H1 (cell line): ENCODE measurements at regions not wholly inside any gene's neighbourhood (a gene's known extent, or its start where the extent isn't known, plus 50 kb on each side); places are given as distances from the start of the nearest gene placed in this dataset.

Experiments used
- CTCF ChIA-PET: fragments of 300-600 bp; sonication (Branson Sonifier 250); formaldehyde crosslinking; loops from one replicate; lab custom pipeline; 2021; ENCODE audit not compliant: partially characterized antibody; lab: Charles Lee
- POLR2A ChIA-PET: fragments of 300-600 bp; sonication (Branson Sonifier 250); formaldehyde crosslinking; loops from one replicate; lab custom pipeline; 2021; ENCODE audit warnings: inconsistent platforms; ENCODE audit not compliant: partially characterized antibody; lab: Charles Lee
- DNase-seq, 2 experiments: peaks; one replicate each; pipeline versions ENCODE4 v3.0.0 to v3.0.0-alpha.2; 2010 to 2022; ENCODE audit warnings: low spot score in 2 of 2, low read depth in 1 of 2, mixed read lengths in 1 of 2
- FAIRE-seq: peaks from 2 replicates; lab custom pipeline; 2011; peaks lifted over from hg19 to GRCh38; lab: Jason Lieb, UNC
- H2AFZ ChIP-seq: 2 replicates; pipeline ENCODE4 v1.8.1; 2012; ENCODE audit warnings: low read length, inconsistent platforms
- H2AK5ac ChIP-seq: 2 replicates; pipeline ENCODE4 v1.6.1; 2013; ENCODE audit warnings: low read depth, low read length
- H2BK120ac ChIP-seq: replicated peaks from 2 replicates; pipeline ENCODE3; 2013; ENCODE audit warnings: low read depth, low read length, inconsistent platforms
- H2BK12ac ChIP-seq: 2 replicates; pipeline ENCODE4 v1.6.1; 2013; ENCODE audit warnings: low read depth, low read length
- H2BK15ac ChIP-seq: 2 replicates; pipeline ENCODE4 v1.6.1; 2013; ENCODE audit warnings: low read length
- H2BK20ac ChIP-seq: 2 replicates; pipeline ENCODE4 v1.6.1; 2013; ENCODE audit warnings: low read length
- H2BK5ac ChIP-seq: 2 replicates; pipeline ENCODE4 v1.6.1; 2013; ENCODE audit warnings: low read depth, low read length
- H3K14ac ChIP-seq: 2 replicates; pipeline ENCODE4 v1.6.1; 2013; ENCODE audit warnings: inconsistent platforms; ENCODE audit not compliant: insufficient read length
- H3K18ac ChIP-seq: 2 replicates; pipeline ENCODE4 v1.6.1; 2013; ENCODE audit warnings: low read length; ENCODE audit errors: extremely low read depth
- H3K23ac ChIP-seq: 2 replicates; pipeline ENCODE4 v1.6.1; 2013; ENCODE audit warnings: inconsistent platforms; ENCODE audit not compliant: insufficient read length
- H3K23me2 ChIP-seq: 2 replicates; pipeline ENCODE4 v1.6.1; 2013; ENCODE audit warnings: low read depth, low read length
- H3K27ac ChIP-seq: 2 replicates; pipeline ENCODE4 v1.6.1; 2011; ENCODE audit warnings: low read depth, low read length, inconsistent platforms
- H3K27me3 ChIP-seq, 4 experiments: replicated peaks in 1 of 4; 1 replicate in 1 of 4; 2 replicates in 3 of 4; pipeline versions ENCODE4 v1.6.1 to v1.8.1; 2011 to 2013; ENCODE audit warnings: low read length in 3 of 4, mild to moderate bottlenecking in 3 of 4, inconsistent platforms in 2 of 4, mixed read lengths in 2 of 4, moderate library complexity in 1 of 4; ENCODE audit not compliant: control insufficient read depth in 3 of 4, insufficient read depth in 3 of 4; ENCODE audit errors: extremely low read depth in 1 of 4
- H3K36me3 ChIP-seq, 4 experiments: 2 replicates each; pipeline versions ENCODE4 v1.6.1 to v1.8.1; 2011 to 2013; ENCODE audit warnings: mild to moderate bottlenecking in 4 of 4, low read length in 3 of 4, moderate library complexity in 2 of 4, control low read depth in 1 of 4, inconsistent platforms in 1 of 4; ENCODE audit not compliant: insufficient read depth in 4 of 4, control insufficient read depth in 2 of 4
- H3K4ac ChIP-seq: replicated peaks from 2 replicates; pipeline ENCODE3; 2013; ENCODE audit warnings: low read length, low read depth, mixed read lengths, inconsistent platforms; ENCODE audit not compliant: insufficient read length
- H3K4me1 ChIP-seq, 4 experiments: replicated peaks in 1 of 4; 1 replicate in 1 of 4; 2 replicates in 3 of 4; pipeline versions ENCODE4 v1.6.1 to v1.8.1; 2011 to 2013; ENCODE audit warnings: low read length in 3 of 4, inconsistent platforms in 2 of 4, mixed read lengths in 1 of 4; ENCODE audit not compliant: insufficient read depth in 4 of 4, control insufficient read depth in 3 of 4
- H3K4me2 ChIP-seq, 2 experiments: 2 replicates each; pipeline versions ENCODE4 v1.6.1 to v1.8.1; 2011 to 2013; ENCODE audit warnings: low read depth in 2 of 2, low read length in 2 of 2, control low read depth in 1 of 2, inconsistent platforms in 1 of 2, mild to moderate bottlenecking in 1 of 2; ENCODE audit not compliant: insufficient read depth in 1 of 2
- H3K4me3 ChIP-seq, 4 experiments: fragments of 200-600, 300-600 bp in 1 of 4; sonication (generic), shearing (Covaris generic), sonication (Bioruptor Twin) in 1 of 4; 2 replicates each; pipeline versions ENCODE4 v1.5.1 to v1.8.1; 2011 to 2016; ENCODE audit warnings: low read length in 4 of 4, low read depth in 3 of 4, control low read depth in 2 of 4, inconsistent platforms in 2 of 4, mild to moderate bottlenecking in 2 of 4, mixed read lengths in 1 of 4, moderate library complexity in 1 of 4; ENCODE audit not compliant: insufficient read depth in 2 of 4; ENCODE audit errors: extremely low read depth in 1 of 4
- H3K56ac ChIP-seq: replicated peaks from 2 replicates; pipeline ENCODE3; 2013; ENCODE audit warnings: low read depth, mild to moderate bottlenecking, mixed read lengths, low read length, inconsistent platforms; ENCODE audit not compliant: insufficient read length
- H3K79me1 ChIP-seq: 2 replicates; pipeline ENCODE4 v1.6.1; 2013; ENCODE audit warnings: low read depth, low read length, control low read depth
- H3K79me2 ChIP-seq, 2 experiments: 2 replicates each; pipeline versions ENCODE4 v1.6.1 to v1.8.1; 2012 to 2013; ENCODE audit warnings: low read length in 2 of 2, mild to moderate bottlenecking in 2 of 2, inconsistent platforms in 1 of 2; ENCODE audit not compliant: insufficient read depth in 2 of 2, control insufficient read depth in 1 of 2
- H3K9ac ChIP-seq, 4 experiments: replicated peaks in 1 of 4; 1 replicate in 1 of 4; 2 replicates in 3 of 4; pipeline versions ENCODE4 v1.6.1 to v1.8.1; 2011 to 2013; ENCODE audit warnings: low read depth in 3 of 4, low read length in 3 of 4, control low read depth in 2 of 4, mild to moderate bottlenecking in 2 of 4, moderate library complexity in 2 of 4, inconsistent platforms in 1 of 4; ENCODE audit errors: extremely low read depth in 1 of 4
- H3K9me3 ChIP-seq, 2 experiments: 2 replicates each; pipeline versions ENCODE4 v1.6.1 to v1.8.1; 2012 to 2013; ENCODE audit warnings: mild to moderate bottlenecking in 2 of 2, moderate library complexity in 2 of 2, control low read depth in 1 of 2, inconsistent platforms in 1 of 2, low read depth in 1 of 2, low read length in 1 of 2, mixed read lengths in 1 of 2; ENCODE audit not compliant: insufficient read depth in 2 of 2
- H4K20me1 ChIP-seq, 2 experiments: replicated peaks in 1 of 2; 2 replicates each; pipeline versions ENCODE3 to v1.8.1; 2011 to 2013; ENCODE audit warnings: inconsistent platforms in 2 of 2, low read length in 2 of 2, mild to moderate bottlenecking in 1 of 2; ENCODE audit not compliant: insufficient read depth in 2 of 2, control insufficient read depth in 1 of 2
- H4K5ac ChIP-seq: 2 replicates; pipeline ENCODE4 v1.6.1; 2013; ENCODE audit warnings: low read length, low read depth, mixed read lengths, inconsistent platforms; ENCODE audit not compliant: insufficient read length
- H4K8ac ChIP-seq: 2 replicates; pipeline ENCODE4 v1.8.0; 2013; ENCODE audit warnings: mild to moderate bottlenecking, moderate library complexity, low read length, inconsistent platforms; ENCODE audit not compliant: insufficient read depth; ENCODE audit errors: extremely low read depth
- H4K91ac ChIP-seq: replicated peaks from 2 replicates; pipeline ENCODE3; 2013; ENCODE audit warnings: low read length, mixed read lengths, inconsistent platforms; ENCODE audit not compliant: insufficient read length
- ASH2L ChIP-seq: fragments of 200-600, 300-600 bp; sonication (generic); IDR thresholded peaks from one replicate; pipeline ENCODE4 v1.7.1; 2017; ENCODE audit warnings: low read length
- BACH1 ChIP-seq: IDR thresholded peaks from 2 replicates; pipeline ENCODE4 v1.6.1; 2012; ENCODE audit warnings: low read length, improper control_type of control experiment
- CBX8 ChIP-seq: fragments of 300-800, 300-1000 bp; sonication (generic); IDR thresholded peaks from 2 replicates; pipeline ENCODE4 v1.7.1; 2016; ENCODE audit warnings: low read depth, low read length, borderline replicate concordance
- CEBPB ChIP-seq: IDR thresholded peaks from 2 replicates; pipeline ENCODE4 v1.6.1; 2012; ENCODE audit warnings: low read depth, low read length
- CHD1 ChIP-seq: IDR thresholded peaks from 2 replicates; pipeline ENCODE4 v1.6.1; 2012; ENCODE audit warnings: low read depth, low read length, improper control_type of control experiment
- FOSL1 ChIP-seq: IDR thresholded peaks from 2 replicates; pipeline ENCODE4 v1.6.1; 2011; ENCODE audit warnings: mild to moderate bottlenecking, low read depth, low read length, moderate library complexity; ENCODE audit not compliant: insufficient read depth
- GABPA ChIP-seq: IDR thresholded peaks from 2 replicates; pipeline ENCODE4 v1.6.1; 2011; ENCODE audit warnings: mild to moderate bottlenecking, low read length, moderate library complexity, borderline replicate concordance; ENCODE audit not compliant: insufficient read depth
- JUND ChIP-seq: IDR thresholded peaks from 2 replicates; pipeline ENCODE4 v1.6.1; 2011; ENCODE audit warnings: mild to moderate bottlenecking, improper control_type of control experiment, low read length
- KDM4A ChIP-seq: IDR thresholded peaks from one replicate; pipeline ENCODE4 v1.7.1; 2012; ENCODE audit warnings: low read depth, mild to moderate bottlenecking, moderate library complexity, low read length, inconsistent platforms; ENCODE audit not compliant: severe bottlenecking
- MAX ChIP-seq: IDR thresholded peaks from 2 replicates; pipeline ENCODE4 v1.6.1; 2012; ENCODE audit warnings: inconsistent platforms
- POLR2A ChIP-seq, 2 experiments: IDR thresholded peaks; 1 replicate in 1 of 2; 2 replicates in 1 of 2; pipeline ENCODE4 v1.6.1; 2011; ENCODE audit warnings: low read depth in 2 of 2, low read length in 2 of 2, mild to moderate bottlenecking in 2 of 2; ENCODE audit errors: control extremely low read depth in 1 of 2
- SP1 ChIP-seq: IDR thresholded peaks from 2 replicates; pipeline ENCODE4 v1.6.1; 2011; ENCODE audit warnings: low read depth, low read length
- SRF ChIP-seq: IDR thresholded peaks from 2 replicates; pipeline ENCODE4 v1.6.1; 2011; ENCODE audit warnings: mild to moderate bottlenecking, low read depth, low read length, moderate library complexity
- TAF1 ChIP-seq: IDR thresholded peaks from 2 replicates; pipeline ENCODE4 v1.6.1; 2011; ENCODE audit warnings: mild to moderate bottlenecking, low read depth, low read length
- TCF12 ChIP-seq: IDR thresholded peaks from 2 replicates; pipeline ENCODE4 v1.6.1; 2011; ENCODE audit warnings: low read depth, mild to moderate bottlenecking, low read length
- WGBS, 2 experiments: shearing (Covaris generic) in 1 of 2; methylation state at CpG; one replicate each; pipeline versions ENCODE4 v1.1.6 to v1.1.7; 2013 to 2015; ENCODE audit warnings: low lambda C conversion rate in 2 of 2, mixed read lengths in 2 of 2, inconsistent platforms in 1 of 2, low coverage in 1 of 2, missing lambda C conversion rate in 1 of 2; ENCODE audit not compliant: insufficient replicate concordance in 2 of 2, insufficient coverage in 1 of 2, insufficient read length in 1 of 2; ENCODE audit errors: extremely low coverage in 1 of 2, missing lambda C conversion rate in 1 of 2; 5-methylcytosine and 5-hydroxymethylcytosine counted together

GRCh38 chr12:93984005-93984404, 164.4 kb upstream of the PLXNC1 start:
- FAIRE-seq: no peak
- H3K36me3 ChIP-seq: no peaks in the 10 kb centered on the region
- H2BK120ac ChIP-seq: no peak overlapping the region
- H3K9ac ChIP-seq: no peak overlapping the region
- peaks cover 0 to 5% (median 3%) of the 10 kb centered on the region in 4 experiments; a peak in 3 of 7 replicates for H3K4me1 ChIP-seq
- H2BK5ac ChIP-seq: no peak overlapping the region
- no peak overlapping the region for H2AK5ac ChIP-seq
- ChIA-PET POLR2A (no interaction called here), CTCF (interaction anchor here (1.3 to 7.8 kb wide), 4 partner anchors 7 to 117 kb away, joined by 5 to 56 read pairs (median 12); no protein-coding TSS in a partner anchor)
- no peak overlapping the region for H2BK15ac ChIP-seq
- no peaks in the 10 kb centered on the region for H4K20me1 ChIP-seq
- H4K8ac ChIP-seq: no peak overlapping the region
- H3K4ac ChIP-seq: no peak overlapping the region
- H3K79me1 ChIP-seq: no peaks in the 10 kb centered on the region
- H3K4me3 ChIP-seq: no peak overlapping the region
- TF ChIP-seq TCF12 (no peak), BACH1 (no peak), MAX (no peak), TAF1 (no peak), ASH2L (no peak), POLR2A (IDR thresholded peaks at IDR 0.05; ENCODE audit: control extremely low read depth in 1 of 2, low read depth in 2 of 2, low read length in 2 of 2) (no peak), JUND (no peak), GABPA (no peak), CHD1 (no peak), CEBPB (no peak), KDM4A (no peak), FOSL1 (no peak), SP1 (no peak), SRF (no peak), CBX8 (no peak)
- TF ChIP-seq, all 59 proteins: peak for 0
- no peak for DNase-seq
- Histone ChIP-seq H3K14ac (no peak overlapping the region), H3K23me2 (no peaks in the 10 kb centered on the region), H3K9me3 (no peaks in the 10 kb centered on the region), H3K18ac (no peak overlapping the region), H3K56ac (no peak overlapping the region), H2AFZ (no peak overlapping the region), H2BK12ac (no peak overlapping the region), H3K23ac (no peak overlapping the region), H3K27me3 (no peaks in the 10 kb centered on the region), H3K27ac (no peak overlapping the region), H4K91ac (no peak overlapping the region), H3K79me2 (no peaks in the 10 kb centered on the region), H2BK20ac (no peak overlapping the region), H4K5ac (no peak overlapping the region), H3K4me2 (no peak overlapping the region)
- WGBS, 2 experiments: 79% methylated on average over 2 of the region's 2 CpGs; no CpG with 5 or more reads in 1 of the 2 experiments
